ENCODE measurements at regions not wholly inside any gene's neighbourhood (a gene's known extent, or its start where the extent isn't known, plus 50 kb on each side); places are given as distances from the start of the nearest gene placed in this dataset.

GRCh38 chr5:57839437-57840079, 356.9 kb upstream of the ACTBL2 start:
- WGBS, 5 donors: 81 to 94% (median 89%) methylated on average over 1 of the region's 1 CpG
- TF ChIP-seq POLR2AphosphoS5 (IDR thresholded peaks at IDR 0.05) (no peak), CTCF (IDR thresholded peaks at IDR 0.05) (no peak), POLR2A (IDR thresholded peaks at IDR 0.05) (no peak), EP300 (IDR thresholded peaks at IDR 0.05) (no peak)
- Histone ChIP-seq H3K4me3 (no peak overlapping the region), H3K9me3 (peaks cover 0 to 5% (median 0%) of the 10 kb centered on the region in 4 donors), H3K27ac (no peak overlapping the region), H3K36me3 (no peaks in the 10 kb centered on the region), H3K4me1 (peaks cover 0 to 12% (median 5%) of the 10 kb centered on the region in 4 donors), H3K27me3 (no peaks in the 10 kb centered on the region)
- intact Hi-C loops (cut with DNase I; ENCODE audit: low total_unique reads): no loop called here
- no peak for DNase-seq

- H3K36me3 ChIP-seq: no peaks in the 10 kb centered on the region
- WGBS, 5 donors: 77 to 92% (median 90%) methylated on average over 3 of the region's 3 CpGs
- intact Hi-C loops (cut with DNase I; ENCODE audit: low total_unique reads): no loop called here
Observed at GRCh38 chr5:57839025-57839424, 356.4 kb upstream of the ACTBL2 start.

GRCh38 chr5:57836921-57837320, 354.3 kb upstream of the ACTBL2 start:
- no peaks in the 10 kb centered on the region for H3K27me3 ChIP-seq
- intact Hi-C loops (cut with DNase I; ENCODE audit: low total_unique reads): no loop called here
- H3K9me3 ChIP-seq: peaks cover 0 to 5% (median 0%) of the 10 kb centered on the region in 4 donors
- H3K4me3 ChIP-seq: no peak overlapping the region
- TF ChIP-seq CTCF (IDR thresholded peaks at IDR 0.05) (no peak), POLR2AphosphoS5 (IDR thresholded peaks at IDR 0.05) (no peak), POLR2A (IDR thresholded peaks at IDR 0.05) (no peak), EP300 (IDR thresholded peaks at IDR 0.05) (no peak)
- DNase-seq: no peak
- peaks cover 0 to 10% (median 5%) of the 10 kb centered on the region in 4 donors for H3K4me1 ChIP-seq
- H3K27ac ChIP-seq: no peak overlapping the region
- 89 to 100% (median 99%) methylated on average over 2 of the region's 2 CpGs for WGBS, 5 donors
- H3K36me3 ChIP-seq: no peaks in the 10 kb centered on the region

More at GRCh38 chr5:57839025-57839424, 356.4 kb upstream of the ACTBL2 start:
- Histone ChIP-seq H3K4me1 (peaks cover 0 to 12% (median 5%) of the 10 kb centered on the region in 4 donors), H3K27ac (no peak overlapping the region), H3K9me3 (peaks cover 0 to 5% (median 0%) of the 10 kb centered on the region in 4 donors), H3K27me3 (no peaks in the 10 kb centered on the region), H3K4me3 (no peak overlapping the region)
- DNase-seq: no peak
- no peak for TF ChIP-seq EP300 (IDR thresholded peaks at IDR 0.05)
- TF ChIP-seq POLR2A (IDR thresholded peaks at IDR 0.05): no peak
- no peak for TF ChIP-seq CTCF (IDR thresholded peaks at IDR 0.05)
- no peak for TF ChIP-seq POLR2AphosphoS5 (IDR thresholded peaks at IDR 0.05)

GRCh38 chr5:57836331-57836730, 353.7 kb upstream of the ACTBL2 start:
- peaks cover 0 to 5% (median 0%) of the 10 kb centered on the region in 4 donors for H3K9me3 ChIP-seq
- no peak overlapping the region for H3K27ac ChIP-seq
- H3K27me3 ChIP-seq: no peaks in the 10 kb centered on the region
- no peak overlapping the region for H3K4me3 ChIP-seq
- H3K4me1 ChIP-seq: peaks cover 0 to 10% (median 3%) of the 10 kb centered on the region in 4 donors
- WGBS, 5 donors: 78 to 100% (median 98%) methylated on average over 2 of the region's 2 CpGs
- TF ChIP-seq CTCF (IDR thresholded peaks at IDR 0.05) (no peak), POLR2AphosphoS5 (IDR thresholded peaks at IDR 0.05) (no peak), POLR2A (IDR thresholded peaks at IDR 0.05) (no peak)
- no peaks in the 10 kb centered on the region for H3K36me3 ChIP-seq
- DNase-seq: no peak
- intact Hi-C loops (cut with DNase I; ENCODE audit: low total_unique reads): no loop called here

Data from stomach (tissue), 8 donors.